CD14-positive monocyte (primary cell): ENCODE measurements at regions not wholly inside any gene's neighbourhood (a gene's known extent, or its start where the extent isn't known, plus 50 kb on each side); places are given as distances from the start of the nearest gene placed in this dataset.
A peak's percentile ranks its signal among the peaks of the same experiment; 100 is the strongest.

Experiments used
- DNase-seq, 3 donors: peaks; one replicate each; pipeline ENCODE4 v3.0.0-alpha.2; 2011 to 2022
- H2AFZ ChIP-seq: 2 replicates; pipeline ENCODE4 v1.6.0; 2012; ENCODE audit warnings: mild to moderate bottlenecking, low read depth, low read length, inconsistent platforms; ENCODE audit not compliant: insufficient read depth, poor library complexity, severe bottlenecking
- H3K27ac ChIP-seq, 2 donors: 1 replicate in 1 of 2; 2 replicates in 1 of 2; pipeline ENCODE4 v1.5.1; 2012 to 2013; ENCODE audit warnings: low read length in 2 of 2, control low read depth in 1 of 2, inconsistent platforms in 1 of 2, low read depth in 1 of 2, mild to moderate bottlenecking in 1 of 2
- H3K27me3 ChIP-seq, 2 donors: one replicate each; pipeline versions ENCODE4 v1.6.0 to v1.6.1; 2011 to 2013; ENCODE audit warnings: low read length in 2 of 2; ENCODE audit not compliant: control insufficient read depth in 2 of 2, insufficient read depth in 2 of 2
- H3K36me3 ChIP-seq, 2 donors: replicated peaks in 1 of 2; 1 replicate in 1 of 2; 2 replicates in 1 of 2; pipeline versions ENCODE4 v1.5.1 to v1.6.1; 2012 to 2013; ENCODE audit warnings: low read length in 2 of 2, control low read depth in 1 of 2, inconsistent platforms in 1 of 2, mild to moderate bottlenecking in 1 of 2; ENCODE audit not compliant: insufficient read depth in 2 of 2, control insufficient read depth in 1 of 2
- H3K4me1 ChIP-seq, 2 donors: 1 replicate in 1 of 2; 2 replicates in 1 of 2; pipeline versions ENCODE4 v1.5.1 to v1.6.1; 2012 to 2013; ENCODE audit warnings: low read length in 2 of 2, control low read depth in 1 of 2, inconsistent platforms in 1 of 2, mild to moderate bottlenecking in 1 of 2, moderate library complexity in 1 of 2; ENCODE audit not compliant: insufficient read depth in 2 of 2, control insufficient read depth in 1 of 2
- H3K4me2 ChIP-seq: replicated peaks from 2 replicates; pipeline ENCODE3; 2012; ENCODE audit warnings: low read length, moderate library complexity, mild to moderate bottlenecking; ENCODE audit not compliant: poor library complexity, severe bottlenecking; ENCODE audit errors: extremely low read depth
- H3K4me3 ChIP-seq, 3 experiments: fragments of 200-600 bp in 1 of 3; sonication (generic) in 1 of 3; replicated peaks in 1 of 3; 1 replicate in 2 of 3; 2 replicates in 1 of 3; pipeline ENCODE4 v1.5.1; 2011 to 2013; ENCODE audit warnings: low read length in 3 of 3, mild to moderate bottlenecking in 3 of 3, control low read depth in 2 of 3, low read depth in 2 of 3, inconsistent platforms in 1 of 3, moderate library complexity in 1 of 3
- H3K79me2 ChIP-seq: 2 replicates; pipeline ENCODE4 v1.6.0; 2012; ENCODE audit warnings: mild to moderate bottlenecking, control low read depth, inconsistent platforms, low read length, moderate library complexity; ENCODE audit not compliant: insufficient read depth
- H3K9ac ChIP-seq: 2 replicates; pipeline ENCODE4 v1.6.0; 2017; ENCODE audit warnings: low read length, mild to moderate bottlenecking; ENCODE audit not compliant: insufficient read depth, poor library complexity, severe bottlenecking
- H3K9me3 ChIP-seq, 2 donors: replicated peaks in 1 of 2; 1 replicate in 1 of 2; 2 replicates in 1 of 2; pipeline versions ENCODE4 v1.5.1 to v1.6.1; 2012 to 2013; ENCODE audit warnings: low read length in 2 of 2, control low read depth in 1 of 2; ENCODE audit not compliant: control insufficient read depth in 1 of 2, insufficient read depth in 1 of 2
- H4K20me1 ChIP-seq: 2 replicates; pipeline ENCODE4 v1.6.0; 2012; ENCODE audit warnings: mild to moderate bottlenecking, low read length, control low read depth, moderate library complexity; ENCODE audit not compliant: insufficient read depth
- H3K27ac Mint-ChIP-seq, 7 donors: one replicate each; pipeline ENCODE4 v1.8.0; 2020; ENCODE audit warnings: mild to moderate bottlenecking in 7 of 7, mixed read lengths in 7 of 7, moderate library complexity in 6 of 7, inconsistent platforms in 2 of 7
- H3K27me3 Mint-ChIP-seq, 3 donors: one replicate each; pipeline ENCODE4 v1.8.0; 2021 to 2022; ENCODE audit warnings: low read depth in 3 of 3, mild to moderate bottlenecking in 3 of 3, mixed read lengths in 3 of 3, moderate library complexity in 3 of 3, inconsistent platforms in 1 of 3
- H3K36me3 Mint-ChIP-seq, 2 donors: one replicate each; pipeline ENCODE4 v1.8.0; 2020; ENCODE audit warnings: mixed read lengths in 2 of 2, inconsistent platforms in 1 of 2, mild to moderate bottlenecking in 1 of 2
- H3K4me1 Mint-ChIP-seq: one replicate; pipeline ENCODE4 v1.8.0; 2020; ENCODE audit warnings: mild to moderate bottlenecking, mixed read lengths
- H3K4me3 Mint-ChIP-seq, 2 donors: one replicate each; pipeline ENCODE4 v1.8.0; 2020; ENCODE audit warnings: mild to moderate bottlenecking in 2 of 2, mixed read lengths in 2 of 2, moderate library complexity in 1 of 2
- H3K9me3 Mint-ChIP-seq, 7 donors: one replicate each; pipeline ENCODE4 v1.8.0; 2020 to 2022; ENCODE audit warnings: mixed read lengths in 7 of 7, mild to moderate bottlenecking in 6 of 7, moderate library complexity in 6 of 7, inconsistent platforms in 2 of 7
- CTCF ChIP-seq: fragments of 200-600 bp; IDR thresholded peaks from one replicate; pipeline ENCODE4 v1.8.0; 2022; ENCODE audit warnings: antibody characterized with exemption, mild to moderate bottlenecking
- WGBS: methylation state at CpG from one replicate; pipeline ENCODE4 v1.1.5; 2013; ENCODE audit warnings: missing lambda C conversion rate; ENCODE audit not compliant: insufficient coverage; 5-methylcytosine and 5-hydroxymethylcytosine counted together
- intact Hi-C, 2 donors: fragments of 100-400 bp; cut with micrococcal nuclease; formaldehyde crosslinking; loops; one replicate each; pipeline versions ENCODE4 v1.15.0 to v1.15.1; 2023

- no peak overlapping the region for H3K9ac ChIP-seq
- Mint-ChIP-seq H3K9me3 (peaks cover 5 to 21% (median 8%) of the 10 kb centered on the region in 7 donors), H3K4me1 (no peaks in the 10 kb centered on the region), H3K27me3 (peaks cover 0 to 2% (median 0%) of the 10 kb centered on the region in 3 donors), H3K4me3 (no peak overlapping the region), H3K27ac (no peak overlapping the region), H3K36me3 (no peaks in the 10 kb centered on the region)
- H3K36me3 ChIP-seq: no peaks in the 10 kb centered on the region
- no peak overlapping the region for H3K27ac ChIP-seq
- H3K4me2 ChIP-seq: no peak overlapping the region
- peaks cover 0 to 8% of the 10 kb centered on the region in 2 donors for H3K9me3 ChIP-seq
- no peak for TF ChIP-seq CTCF
- H3K27me3 ChIP-seq: no peaks in the 10 kb centered on the region
- H4K20me1 ChIP-seq: no peaks in the 10 kb centered on the region
- H3K4me1 ChIP-seq: no peaks in the 10 kb centered on the region
- no peak overlapping the region for H3K4me3 ChIP-seq
- intact Hi-C loops: no loop called here
- no peaks in the 10 kb centered on the region for H3K79me2 ChIP-seq
- WGBS: no CpG with 5 or more reads among the region's 2 CpGs
- no peak for DNase-seq
- H2AFZ ChIP-seq: no peak overlapping the region
Observed at GRCh38 chr5:89520771-89521170, 637.8 kb upstream of the MEF2C start.

GRCh38 chr5:89513299-89514044 lies 630.5 kb upstream of the MEF2C start:
- Histone ChIP-seq H3K9me3 (no peaks in the 10 kb centered on the region), H3K27ac (no peak overlapping the region), H3K27me3 (no peaks in the 10 kb centered on the region), H2AFZ (peak overlapping the region; percentile 18), H3K79me2 (no peaks in the 10 kb centered on the region), H3K9ac (no peak overlapping the region), H4K20me1 (no peaks in the 10 kb centered on the region), H3K4me1 (no peaks in the 10 kb centered on the region), H3K4me3 (no peak overlapping the region), H3K4me2 (no peak overlapping the region), H3K36me3 (no peaks in the 10 kb centered on the region)
- Mint-ChIP-seq H3K9me3 (peaks cover 0 to 3% (median 0%) of the 10 kb centered on the region in 7 donors), H3K4me1 (no peaks in the 10 kb centered on the region), H3K27me3 (peaks cover 0 to 1% (median 0%) of the 10 kb centered on the region in 3 donors), H3K36me3 (no peaks in the 10 kb centered on the region), H3K4me3 (no peak overlapping the region), H3K27ac (no peak overlapping the region)
- DNase-seq: no peak
- TF ChIP-seq CTCF: no peak
- intact Hi-C loops: no loop called here
- WGBS: 75% methylated on average over 2 of the region's 3 CpGs
